ENCODE measurements at regions not wholly inside any gene's neighbourhood (a gene's known extent, or its start where the extent isn't known, plus 50 kb on each side); places are given as distances from the start of the nearest gene placed in this dataset.

DNA sequence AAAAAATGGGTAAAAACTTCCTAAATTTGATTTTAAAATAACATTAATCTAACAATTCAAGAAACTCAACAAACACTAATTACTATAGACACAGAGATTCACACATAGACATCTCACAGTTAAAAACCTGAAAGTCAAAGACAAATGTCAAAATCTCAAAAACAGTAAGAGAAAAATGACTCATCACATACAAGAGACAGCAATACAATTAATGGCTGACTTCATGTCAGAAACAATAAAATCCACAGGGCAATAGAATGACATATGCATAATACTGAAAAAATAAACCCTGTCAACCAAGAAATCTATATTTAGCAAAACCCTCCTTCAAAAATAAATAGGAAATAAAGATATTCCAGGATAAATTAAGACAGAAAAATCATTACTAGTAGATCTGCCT is 200.4 kb downstream of the CEMIP2 start:
- DNase-seq (ENCODE audit: low read depth): no peak
- TF ChIP-seq, protein P1, sequence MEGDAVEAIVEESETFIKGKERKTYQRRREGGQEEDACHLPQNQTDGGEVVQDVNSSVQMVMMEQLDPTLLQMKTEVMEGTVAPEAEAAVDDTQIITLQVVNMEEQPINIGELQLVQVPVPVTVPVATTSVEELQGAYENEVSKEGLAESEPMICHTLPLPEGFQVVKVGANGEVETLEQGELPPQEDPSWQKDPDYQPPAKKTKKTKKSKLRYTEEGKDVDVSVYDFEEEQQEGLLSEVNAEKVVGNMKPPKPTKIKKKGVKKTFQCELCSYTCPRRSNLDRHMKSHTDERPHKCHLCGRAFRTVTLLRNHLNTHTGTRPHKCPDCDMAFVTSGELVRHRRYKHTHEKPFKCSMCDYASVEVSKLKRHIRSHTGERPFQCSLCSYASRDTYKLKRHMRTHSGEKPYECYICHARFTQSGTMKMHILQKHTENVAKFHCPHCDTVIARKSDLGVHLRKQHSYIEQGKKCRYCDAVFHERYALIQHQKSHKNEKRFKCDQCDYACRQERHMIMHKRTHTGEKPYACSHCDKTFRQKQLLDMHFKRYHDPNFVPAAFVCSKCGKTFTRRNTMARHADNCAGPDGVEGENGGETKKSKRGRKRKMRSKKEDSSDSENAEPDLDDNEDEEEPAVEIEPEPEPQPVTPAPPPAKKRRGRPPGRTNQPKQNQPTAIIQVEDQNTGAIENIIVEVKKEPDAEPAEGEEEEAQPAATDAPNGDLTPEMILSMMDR (conservative IDR thresholded peaks at IDR 0.05; ENCODE audit: low read depth, low read length): no peak
- H3K4me3 ChIP-seq (ENCODE audit: low read depth, low read length): no peak overlapping the region

DNA sequence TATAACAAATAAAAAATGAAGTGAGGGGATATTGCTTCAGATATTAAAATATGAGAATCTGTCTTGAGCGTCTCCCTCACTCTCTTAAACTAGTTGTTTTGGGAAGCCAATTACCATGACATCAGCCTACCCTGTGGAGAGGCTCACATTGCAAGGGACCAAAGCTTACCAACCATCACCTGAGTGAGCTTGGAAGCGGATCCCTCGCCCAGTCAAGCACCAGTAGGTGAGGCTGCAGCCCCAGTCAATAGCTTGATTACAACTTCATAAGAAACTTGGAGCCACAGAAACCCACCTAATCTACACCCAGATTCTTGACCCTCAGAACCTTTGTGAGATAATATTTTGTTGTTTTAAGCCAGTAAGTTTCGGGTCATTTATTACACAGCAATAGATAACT is 206.2 kb downstream of the CEMIP2 start:
- TF ChIP-seq, protein P1 (conservative IDR thresholded peaks at IDR 0.05; ENCODE audit: low read depth, low read length): no peak
- H3K4me3 ChIP-seq (ENCODE audit: low read depth, low read length): no peak overlapping the region
- no peak for DNase-seq (ENCODE audit: low read depth)

DNA sequence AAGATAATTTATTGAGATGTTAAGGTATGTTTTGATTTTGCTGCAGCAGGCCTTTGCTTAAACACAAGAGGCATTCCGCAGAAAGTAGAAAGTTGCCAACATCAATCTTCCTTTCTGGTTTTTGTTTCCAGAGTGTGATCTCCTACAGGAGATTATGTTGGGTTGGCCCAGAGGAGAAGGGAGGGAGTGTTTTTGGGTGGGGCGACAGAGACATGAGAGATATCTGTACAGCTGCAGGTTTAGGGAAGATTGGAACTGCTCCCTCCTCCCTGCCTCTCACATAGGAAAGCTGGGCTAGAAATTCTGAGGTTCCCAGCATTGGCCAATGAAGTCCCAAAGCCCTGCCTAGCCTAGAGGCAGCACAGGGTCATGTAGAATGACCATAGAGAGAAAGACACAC is 211.0 kb downstream of the CEMIP2 start:
- no peak for DNase-seq (ENCODE audit: low read depth)
- TF ChIP-seq, protein P1 (conservative IDR thresholded peaks at IDR 0.05; ENCODE audit: low read depth, low read length): no peak
- H3K4me3 ChIP-seq (ENCODE audit: low read depth, low read length): no peak overlapping the region

DNA sequence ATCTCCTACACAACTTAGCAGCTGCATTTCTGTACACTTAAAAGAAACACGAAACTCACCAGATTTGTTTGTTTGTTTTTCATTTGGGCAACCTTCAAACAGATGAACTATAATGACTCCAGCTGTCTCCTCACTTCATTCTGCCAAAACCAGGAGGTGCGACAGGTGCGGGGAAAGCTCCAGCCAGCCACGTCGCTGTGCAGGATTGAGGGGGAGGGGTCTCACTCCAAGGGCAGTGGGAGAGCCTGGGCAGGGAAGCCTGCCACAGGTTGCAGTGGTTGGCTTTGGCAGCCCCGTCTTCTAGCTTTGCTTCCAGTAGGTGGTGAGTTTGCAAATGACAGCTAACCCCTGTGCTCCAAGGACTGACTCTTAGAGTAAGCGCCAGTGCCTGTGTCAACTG is 215.8 kb downstream of the CEMIP2 start:
- DNase-seq (ENCODE audit: low read depth): no peak
- no peak overlapping the region for H3K4me3 ChIP-seq (ENCODE audit: low read depth, low read length)
- TF ChIP-seq, protein P1 (conservative IDR thresholded peaks at IDR 0.05; ENCODE audit: low read depth, low read length): no peak

DNA sequence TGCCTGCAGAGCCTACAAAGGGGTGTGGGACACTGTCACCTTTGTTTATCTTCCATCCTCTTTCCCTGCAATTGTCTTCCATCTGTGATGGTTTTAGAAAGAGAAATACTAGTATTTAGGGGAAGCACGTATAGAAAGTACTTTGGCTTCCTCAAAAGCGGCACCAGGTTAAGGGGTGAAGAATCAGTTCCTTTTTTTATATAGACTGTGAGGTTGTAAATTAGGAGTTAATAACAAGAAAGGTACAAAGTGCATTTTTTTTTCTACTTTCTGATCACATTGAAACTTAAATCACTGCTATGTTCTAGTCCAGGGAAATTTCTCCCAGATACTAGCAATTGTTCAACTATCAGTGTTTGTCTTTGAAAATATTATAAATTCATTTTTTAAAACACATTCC is 219.3 kb downstream of the CEMIP2 start:
- TF ChIP-seq, protein P1 (conservative IDR thresholded peaks at IDR 0.05; ENCODE audit: low read depth, low read length): no peak
- no peak overlapping the region for H3K4me3 ChIP-seq (ENCODE audit: low read depth, low read length)
- DNase-seq (ENCODE audit: low read depth): no peak

DNA sequence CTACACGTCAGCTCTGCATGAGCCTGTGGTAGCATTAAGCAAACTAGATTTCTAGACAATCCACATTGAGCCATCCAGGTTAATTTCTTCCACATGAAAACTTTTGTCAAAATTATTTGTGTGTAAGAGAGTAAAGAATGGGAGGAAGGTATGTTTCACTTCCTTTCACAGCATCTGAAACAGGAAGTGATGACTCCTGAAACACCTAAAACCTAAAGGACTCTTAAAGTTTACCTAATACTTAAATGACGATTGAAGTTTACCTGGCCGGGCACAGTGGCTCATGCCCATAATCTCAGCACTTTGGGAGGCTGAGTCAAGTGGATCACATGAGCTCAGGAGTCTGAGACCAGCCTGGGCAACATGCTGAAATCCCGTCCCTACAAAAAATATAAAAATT is 223.8 kb downstream of the CEMIP2 start:
- TF ChIP-seq, protein P1 (conservative IDR thresholded peaks at IDR 0.05; ENCODE audit: low read depth, low read length): no peak
- no peak for DNase-seq (ENCODE audit: low read depth)
- no peak overlapping the region for H3K4me3 ChIP-seq (ENCODE audit: low read depth, low read length)

DNA sequence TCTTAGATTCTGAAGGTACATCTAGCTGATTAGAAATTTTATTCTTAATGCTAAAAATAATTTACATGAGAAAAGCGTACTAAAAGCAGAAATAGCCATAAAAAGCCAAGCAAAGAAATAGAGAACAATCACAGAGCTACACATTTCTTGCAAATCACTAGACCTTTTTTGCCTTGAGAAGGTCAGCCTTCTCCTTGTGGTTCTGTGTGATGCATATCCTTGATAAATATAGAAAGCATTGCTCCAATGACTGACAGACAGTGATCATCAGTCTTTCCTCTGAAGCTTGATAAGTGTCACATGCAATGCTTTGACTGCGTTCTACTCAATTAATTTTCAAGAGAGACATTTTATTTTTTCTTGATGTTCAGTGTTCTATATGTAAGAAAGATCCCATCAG is 226.9 kb downstream of the CEMIP2 start:
- H3K4me3 ChIP-seq (ENCODE audit: low read depth, low read length): no peak overlapping the region
- no peak for DNase-seq (ENCODE audit: low read depth)

More for the DNA sequence above, 226.9 kb downstream of the CEMIP2 start:
- TF ChIP-seq, protein P1 (conservative IDR thresholded peaks at IDR 0.05; ENCODE audit: low read depth, low read length): no peak
